Astrocyte (in vitro differentiated cells and primary cell): ENCODE measurements at regions not wholly inside any gene's neighbourhood (a gene's known extent, or its start where the extent isn't known, plus 50 kb on each side); places are given as distances from the start of the nearest gene placed in this dataset.
A peak's percentile ranks its signal among the peaks of the same experiment; 100 is the strongest.
"Not testable (repeated sequence)": the region's sequence is repeated elsewhere in the genome, so short reads cannot be mapped to it uniquely, and the experiment has no call there.

Experiments used
- DNase-seq: peaks from one replicate; pipeline ENCODE4 v3.0.0-alpha.2; 2010; ENCODE audit warnings: low read depth
- FAIRE-seq: peaks from 2 replicates; lab custom pipeline; 2011; peaks lifted over from hg19 to GRCh38; lab: Jason Lieb, UNC
- H2AFZ ChIP-seq: 2 replicates; pipeline ENCODE4 v1.6.0; 2012; ENCODE audit warnings: low read depth, low read length, inconsistent platforms
- H3K27ac ChIP-seq: 2 replicates; pipeline ENCODE4 v1.5.1; 2011; ENCODE audit warnings: low read depth, low read length, inconsistent platforms
- H3K27me3 ChIP-seq: 2 replicates; pipeline ENCODE4 v1.6.0; 2011; ENCODE audit warnings: low read length, inconsistent platforms; ENCODE audit not compliant: insufficient read depth
- H3K36me3 ChIP-seq: 2 replicates; pipeline ENCODE4 v1.5.1; 2011; ENCODE audit warnings: low read length, inconsistent platforms; ENCODE audit not compliant: insufficient read depth
- H3K4me1 ChIP-seq: 2 replicates; pipeline ENCODE4 v1.5.1; 2011; ENCODE audit warnings: low read length, inconsistent platforms; ENCODE audit not compliant: insufficient read depth
- H3K4me2 ChIP-seq: 2 replicates; pipeline ENCODE4 v1.6.0; 2012; ENCODE audit warnings: low read length, inconsistent platforms
- H3K4me3 ChIP-seq: 2 replicates; pipeline ENCODE4 v1.5.1; 2011; ENCODE audit warnings: low read depth, mild to moderate bottlenecking, low read length, inconsistent platforms; ENCODE audit not compliant: insufficient read depth
- H3K79me2 ChIP-seq: 2 replicates; pipeline ENCODE4 v1.6.0; 2012; ENCODE audit warnings: mild to moderate bottlenecking, low read length, inconsistent platforms; ENCODE audit not compliant: insufficient read depth
- H3K9ac ChIP-seq: 2 replicates; pipeline ENCODE4 v1.6.0; 2012; ENCODE audit warnings: mild to moderate bottlenecking, low read length, inconsistent platforms
- H3K9me3 ChIP-seq: 2 replicates; pipeline ENCODE4 v1.5.1; 2012; ENCODE audit warnings: low read depth, mild to moderate bottlenecking, low read length, inconsistent platforms; ENCODE audit not compliant: insufficient read depth
- H4K20me1 ChIP-seq: 2 replicates; pipeline ENCODE4 v1.6.0; 2012; ENCODE audit warnings: low read length, inconsistent platforms; ENCODE audit not compliant: insufficient read depth
- H3K27ac Mint-ChIP-seq: one replicate; pipeline ENCODE4 v1.8.0; 2021; ENCODE audit warnings: mild to moderate bottlenecking, mixed read lengths; ENCODE audit not compliant: unreplicated experiment
- H3K27me3 Mint-ChIP-seq: one replicate; pipeline ENCODE4 v1.8.0; 2021; ENCODE audit warnings: low read depth, mixed read lengths; ENCODE audit not compliant: unreplicated experiment
- H3K36me3 Mint-ChIP-seq: one replicate; pipeline ENCODE4 v1.8.0; 2021; ENCODE audit warnings: low read depth, mixed read lengths; ENCODE audit not compliant: unreplicated experiment
- H3K4me1 Mint-ChIP-seq: one replicate; pipeline ENCODE4 v1.8.0; 2021; ENCODE audit warnings: low read depth, mixed read lengths; ENCODE audit not compliant: unreplicated experiment
- H3K4me3 Mint-ChIP-seq: one replicate; pipeline ENCODE4 v1.8.0; 2021; ENCODE audit warnings: mild to moderate bottlenecking, moderate library complexity, mixed read lengths; ENCODE audit not compliant: unreplicated experiment
- H3K9me3 Mint-ChIP-seq: one replicate; pipeline ENCODE4 v1.8.0; 2021; ENCODE audit warnings: mild to moderate bottlenecking, mixed read lengths; ENCODE audit not compliant: unreplicated experiment
- EZH2 ChIP-seq: IDR thresholded peaks from 2 replicates; pipeline ENCODE4 v1.6.1; 2012; ENCODE audit warnings: mild to moderate bottlenecking, low read length, inconsistent platforms; ENCODE audit not compliant: insufficient read depth
- TF ChIP-seq, protein P1 (sequence below): IDR thresholded peaks from 2 replicates; pipeline ENCODE4 v1.5.1; 2011; ENCODE audit warnings: low read depth, mild to moderate bottlenecking, inconsistent platforms, low read length, moderate library complexity; ENCODE audit not compliant: insufficient read depth

DNA sequence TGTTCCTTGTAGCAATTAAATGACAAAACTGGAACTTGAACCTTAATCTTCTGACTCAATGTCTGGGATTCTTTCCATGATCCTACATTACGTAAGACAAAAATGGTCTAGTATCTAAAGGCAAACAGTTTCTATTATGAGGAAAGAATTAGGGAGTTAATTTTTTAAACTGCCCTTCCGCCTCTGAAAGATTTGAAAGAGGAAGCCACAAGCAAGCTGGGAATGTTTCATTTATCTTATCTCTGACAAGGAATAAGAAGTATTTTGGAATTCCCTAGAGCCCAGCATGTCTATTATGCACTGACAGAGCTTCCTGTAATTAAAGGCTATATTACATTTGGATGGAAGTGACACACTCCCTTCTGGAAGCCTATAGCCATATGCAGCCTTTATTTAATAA, 558.8 kb upstream of the CDH2 start:
- FAIRE-seq (peak; percentile 62), DNase-seq (peak; percentile 98)
- no peaks in the 10 kb centered on the region for H3K36me3 Mint-ChIP-seq
- Histone ChIP-seq H3K4me2 (no peak overlapping the region), H4K20me1 (no peaks in the 10 kb centered on the region), H3K27me3 (no peaks in the 10 kb centered on the region), H2AFZ (no peak overlapping the region), H3K9me3 (no peaks in the 10 kb centered on the region), H3K27ac (peak overlapping the region; percentile 81), H3K4me3 (no peak overlapping the region), H3K79me2 (no peaks in the 10 kb centered on the region), H3K9ac (peak overlapping the region; percentile 38), H3K4me1 (peaks cover 8% of the 10 kb centered on the region), H3K36me3 (no peaks in the 10 kb centered on the region)
- H3K9me3 Mint-ChIP-seq, result no peaks in the 10 kb centered on the region
- H3K4me3 Mint-ChIP-seq, result no peak overlapping the region
- H3K4me1 Mint-ChIP-seq, result peaks cover 18% of the 10 kb centered on the region
- no peaks in the 10 kb centered on the region for H3K27me3 Mint-ChIP-seq
- no peak for TF ChIP-seq EZH2
- TF ChIP-seq, protein P1, sequence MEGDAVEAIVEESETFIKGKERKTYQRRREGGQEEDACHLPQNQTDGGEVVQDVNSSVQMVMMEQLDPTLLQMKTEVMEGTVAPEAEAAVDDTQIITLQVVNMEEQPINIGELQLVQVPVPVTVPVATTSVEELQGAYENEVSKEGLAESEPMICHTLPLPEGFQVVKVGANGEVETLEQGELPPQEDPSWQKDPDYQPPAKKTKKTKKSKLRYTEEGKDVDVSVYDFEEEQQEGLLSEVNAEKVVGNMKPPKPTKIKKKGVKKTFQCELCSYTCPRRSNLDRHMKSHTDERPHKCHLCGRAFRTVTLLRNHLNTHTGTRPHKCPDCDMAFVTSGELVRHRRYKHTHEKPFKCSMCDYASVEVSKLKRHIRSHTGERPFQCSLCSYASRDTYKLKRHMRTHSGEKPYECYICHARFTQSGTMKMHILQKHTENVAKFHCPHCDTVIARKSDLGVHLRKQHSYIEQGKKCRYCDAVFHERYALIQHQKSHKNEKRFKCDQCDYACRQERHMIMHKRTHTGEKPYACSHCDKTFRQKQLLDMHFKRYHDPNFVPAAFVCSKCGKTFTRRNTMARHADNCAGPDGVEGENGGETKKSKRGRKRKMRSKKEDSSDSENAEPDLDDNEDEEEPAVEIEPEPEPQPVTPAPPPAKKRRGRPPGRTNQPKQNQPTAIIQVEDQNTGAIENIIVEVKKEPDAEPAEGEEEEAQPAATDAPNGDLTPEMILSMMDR, result no peak
- H3K27ac Mint-ChIP-seq, result peak overlapping the region; percentile 92

DNA sequence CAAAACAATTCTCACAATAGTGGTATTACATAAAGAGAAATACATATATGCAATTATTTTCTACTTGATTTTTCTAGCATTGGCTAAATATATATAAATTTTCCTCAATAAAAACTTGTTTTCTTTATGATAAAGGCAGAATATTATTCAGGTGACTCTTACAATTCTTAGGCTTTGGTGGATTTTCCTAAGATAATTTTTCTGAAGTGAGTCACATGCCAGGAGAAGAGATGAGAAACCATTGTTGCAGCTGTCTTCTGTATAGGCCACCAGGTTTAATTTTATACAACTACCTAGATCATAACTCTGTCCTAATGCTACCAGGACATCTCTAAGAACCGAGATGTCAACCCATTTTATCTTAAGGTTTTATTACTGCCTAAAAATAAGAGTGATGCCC, 552.4 kb upstream of the CDH2 start:
- no peak overlapping the region for H3K27ac Mint-ChIP-seq
- Histone ChIP-seq H2AFZ (no peak overlapping the region), H3K27ac (peak overlapping the region; percentile 74), H3K27me3 (no peaks in the 10 kb centered on the region), H3K36me3 (no peaks in the 10 kb centered on the region), H3K9ac (peak overlapping the region; percentile 21), H3K4me1 (peaks cover 16% of the 10 kb centered on the region), H3K4me2 (peak overlapping the region; percentile 30), H4K20me1 (no peaks in the 10 kb centered on the region), H3K4me3 (no peak overlapping the region), H3K9me3 (no peaks in the 10 kb centered on the region), H3K79me2 (no peaks in the 10 kb centered on the region)
- TF ChIP-seq, protein P1, result no peak
- TF ChIP-seq EZH2, result no peak
- FAIRE-seq (no peak), DNase-seq (peak; percentile 68)
- H3K9me3 Mint-ChIP-seq, result no peaks in the 10 kb centered on the region
- no peak overlapping the region for H3K4me3 Mint-ChIP-seq
- H3K27me3 Mint-ChIP-seq, result no peaks in the 10 kb centered on the region
- no peaks in the 10 kb centered on the region for H3K36me3 Mint-ChIP-seq
- peaks cover 18% of the 10 kb centered on the region for H3K4me1 Mint-ChIP-seq

DNA sequence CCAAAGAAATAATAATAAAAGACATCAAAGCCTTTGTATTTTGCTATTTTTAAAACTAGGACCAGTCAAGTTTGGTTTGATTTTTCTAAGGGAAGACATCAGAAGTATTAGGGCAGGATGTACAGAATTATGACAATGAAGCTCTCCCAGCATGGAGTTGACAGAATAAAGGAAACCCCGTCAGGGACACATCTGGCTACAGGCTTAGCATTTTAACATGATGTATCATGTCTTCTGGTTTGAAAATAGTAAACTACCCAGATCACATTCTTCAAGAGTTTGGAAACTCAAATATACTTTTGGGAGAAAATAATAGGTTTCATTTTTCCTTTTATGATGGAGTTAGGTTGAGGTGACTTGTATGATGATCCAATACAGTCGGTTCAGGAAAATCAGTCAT, 552.0 kb upstream of the CDH2 start:
- no peaks in the 10 kb centered on the region for H3K79me2 ChIP-seq
- H3K4me2 ChIP-seq, result peak overlapping the region; percentile 30
- Mint-ChIP-seq H3K4me3 (no peak overlapping the region), H3K36me3 (no peaks in the 10 kb centered on the region), H3K4me1 (peaks cover 18% of the 10 kb centered on the region), H3K27me3 (no peaks in the 10 kb centered on the region), H3K9me3 (no peaks in the 10 kb centered on the region), H3K27ac (no peak overlapping the region)
- H3K36me3 ChIP-seq, result no peaks in the 10 kb centered on the region
- H2AFZ ChIP-seq, result no peak overlapping the region
- H4K20me1 ChIP-seq, result no peaks in the 10 kb centered on the region
- DNase-seq (peak; percentile 36), FAIRE-seq (peak; percentile 52)
- H3K27ac ChIP-seq, result peak overlapping the region; percentile 74
- H3K27me3 ChIP-seq, result no peaks in the 10 kb centered on the region
- H3K9ac ChIP-seq, result peak overlapping the region; percentile 19
- H3K9me3 ChIP-seq, result no peaks in the 10 kb centered on the region
- H3K4me3 ChIP-seq, result no peak overlapping the region
- peaks cover 16% of the 10 kb centered on the region for H3K4me1 ChIP-seq
- TF ChIP-seq, protein P1, result no peak
- TF ChIP-seq EZH2, result no peak

DNA sequence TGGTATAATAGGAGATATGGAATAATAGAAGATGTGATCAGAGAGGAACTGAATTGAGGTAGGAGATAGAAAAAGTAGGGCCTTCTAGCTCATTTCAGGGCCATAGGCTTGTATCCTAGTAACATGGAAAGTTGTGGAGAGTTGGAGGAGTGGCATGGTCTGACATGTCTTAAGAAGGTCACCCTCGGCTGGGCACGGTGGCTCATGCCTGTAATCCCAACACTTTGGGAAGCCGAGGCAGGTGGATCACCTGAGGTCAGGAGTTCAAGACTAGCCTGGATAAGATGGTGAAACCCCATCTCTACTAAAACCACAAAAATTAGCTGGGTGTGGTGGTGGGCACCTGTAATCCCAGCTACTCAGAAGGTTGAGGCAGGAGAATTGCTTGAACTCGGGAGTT, 550.3 kb upstream of the CDH2 start:
- not testable (repeated sequence) for H3K27me3 ChIP-seq, H3K4me2 ChIP-seq, H3K27me3 Mint-ChIP-seq, H3K36me3 Mint-ChIP-seq, H3K9me3 Mint-ChIP-seq, H3K4me3 Mint-ChIP-seq, FAIRE-seq, H3K27ac ChIP-seq, H3K27ac Mint-ChIP-seq, H4K20me1 ChIP-seq, H3K79me2 ChIP-seq, H2AFZ ChIP-seq, H3K36me3 ChIP-seq, H3K4me3 ChIP-seq, H3K9me3 ChIP-seq, DNase-seq, H3K9ac ChIP-seq
- peaks cover 18% of the 10 kb centered on the region for H3K4me1 Mint-ChIP-seq
- H3K4me1 ChIP-seq, result peaks cover 16% of the 10 kb centered on the region
